NCI-H146 treated with DMSO at 0.1 percent for 48 hours (cell line): ENCODE measurements at regions not wholly inside any gene's neighbourhood (a gene's known extent, or its start where the extent isn't known, plus 50 kb on each side); places are given as distances from the start of the nearest gene placed in this dataset.
"Not testable (repeated sequence)": the region's sequence is repeated elsewhere in the genome, so short reads cannot be mapped to it uniquely, and the experiment has no call there.

Experiments used
- DNase-seq: peaks from one replicate; lab custom pipeline; 2025; ENCODE audit not compliant: unreplicated experiment; lab: John Stamatoyannopoulos, UW

- no peak for DNase-seq
Measured at GRCh38 chr2:7145707-7146106, 228.5 kb downstream of the RNF144A start.

DNA sequence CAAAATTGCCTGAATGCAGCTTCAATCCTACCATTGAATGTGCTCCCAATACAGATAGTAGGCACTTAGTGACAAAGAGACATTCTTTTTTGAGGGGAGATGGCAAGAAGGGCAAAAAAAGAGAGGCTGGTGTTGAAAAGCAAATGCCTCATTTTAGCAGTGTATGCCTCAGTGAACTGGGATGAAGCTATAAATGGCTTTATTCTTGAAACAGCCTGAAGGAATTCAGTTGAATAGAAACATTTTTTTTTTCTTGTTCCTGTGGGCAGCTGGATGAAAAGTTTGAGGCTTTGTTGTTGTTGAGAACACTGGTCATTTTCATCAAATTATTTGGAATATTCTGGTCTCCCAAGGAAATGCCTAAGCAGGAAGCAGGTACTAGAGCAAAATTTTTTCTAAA, 228.9 kb downstream of the RNF144A start:
- no peak for DNase-seq

DNA sequence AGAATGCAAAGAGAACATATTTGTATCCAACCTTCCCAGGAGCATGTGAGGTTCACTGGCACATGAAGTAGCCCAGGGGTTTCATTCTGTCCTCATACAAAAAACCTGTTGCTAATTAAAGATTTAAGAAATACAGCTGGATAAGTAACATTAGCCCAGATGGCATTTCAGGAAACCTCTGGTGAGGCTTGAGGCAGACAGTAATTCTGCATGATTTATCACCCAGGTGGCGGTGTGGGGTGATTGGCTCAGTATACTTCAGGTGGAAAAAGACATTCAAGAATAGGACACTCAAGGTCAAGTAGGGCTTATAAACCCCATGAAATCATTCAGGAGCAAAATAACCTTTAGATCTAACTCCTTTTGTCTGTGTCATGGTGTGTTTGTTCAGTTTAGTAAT, 237.4 kb downstream of the RNF144A start:
- no peak for DNase-seq

- DNase-seq, result no peak
Measured at GRCh38 chr2:7161501-7161900, 244.3 kb downstream of the RNF144A start.

GRCh38 chr2:7165736-7166135, 248.5 kb downstream of the RNF144A start:
- DNase-seq, result no peak

GRCh38 chr2:7167801-7168411, 250.7 kb downstream of the RNF144A start:
- DNase-seq, result no peak

- DNase-seq, result no peak
Measured at GRCh38 chr2:7169593-7169992, 252.4 kb downstream of the RNF144A start.

- not testable (repeated sequence) for DNase-seq
Measured at GRCh38 chr2:7178996-7179395, 261.8 kb downstream of the RNF144A start.

DNA sequence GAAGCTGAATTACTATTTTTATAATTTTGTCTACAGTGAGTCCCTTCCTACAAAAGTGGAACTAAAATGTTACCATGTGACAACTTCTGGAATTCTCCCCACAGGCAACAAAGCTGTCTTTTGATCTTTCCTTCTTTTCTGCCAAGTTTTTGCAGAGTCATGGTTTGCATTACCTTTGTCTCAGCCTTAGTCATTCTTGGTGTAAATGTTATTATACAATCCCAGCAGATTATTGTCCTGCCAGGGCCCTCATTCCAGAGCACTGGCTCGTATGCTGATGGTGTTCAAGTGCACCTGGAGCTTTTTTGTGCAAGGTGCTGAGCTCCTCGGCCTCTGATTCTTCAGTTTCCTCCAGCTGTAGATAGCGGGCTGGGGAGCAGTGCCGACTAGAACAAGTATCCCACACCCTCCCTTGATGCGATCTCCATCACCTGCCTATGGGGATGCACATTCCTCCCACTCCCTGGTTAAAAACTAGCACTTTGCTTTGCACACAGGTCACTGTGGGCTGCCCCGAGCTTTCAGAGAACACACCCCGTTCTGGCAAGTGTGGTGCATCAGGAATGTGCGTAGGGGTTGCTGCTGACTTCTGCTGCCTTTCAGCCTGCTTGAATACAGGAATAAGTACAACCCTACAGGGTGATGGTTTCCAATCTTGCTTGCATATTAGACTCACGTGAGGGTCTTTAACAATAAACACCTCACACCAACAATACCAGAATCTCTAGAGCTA, 263.6 kb downstream of the RNF144A start:
- DNase-seq, result no peak

GRCh38 chr2:7182525-7182924, 265.3 kb downstream of the RNF144A start:
- DNase-seq, result no peak

GRCh38 chr2:7189106-7189505, 271.9 kb downstream of the RNF144A start:
- DNase-seq, result no peak

DNA sequence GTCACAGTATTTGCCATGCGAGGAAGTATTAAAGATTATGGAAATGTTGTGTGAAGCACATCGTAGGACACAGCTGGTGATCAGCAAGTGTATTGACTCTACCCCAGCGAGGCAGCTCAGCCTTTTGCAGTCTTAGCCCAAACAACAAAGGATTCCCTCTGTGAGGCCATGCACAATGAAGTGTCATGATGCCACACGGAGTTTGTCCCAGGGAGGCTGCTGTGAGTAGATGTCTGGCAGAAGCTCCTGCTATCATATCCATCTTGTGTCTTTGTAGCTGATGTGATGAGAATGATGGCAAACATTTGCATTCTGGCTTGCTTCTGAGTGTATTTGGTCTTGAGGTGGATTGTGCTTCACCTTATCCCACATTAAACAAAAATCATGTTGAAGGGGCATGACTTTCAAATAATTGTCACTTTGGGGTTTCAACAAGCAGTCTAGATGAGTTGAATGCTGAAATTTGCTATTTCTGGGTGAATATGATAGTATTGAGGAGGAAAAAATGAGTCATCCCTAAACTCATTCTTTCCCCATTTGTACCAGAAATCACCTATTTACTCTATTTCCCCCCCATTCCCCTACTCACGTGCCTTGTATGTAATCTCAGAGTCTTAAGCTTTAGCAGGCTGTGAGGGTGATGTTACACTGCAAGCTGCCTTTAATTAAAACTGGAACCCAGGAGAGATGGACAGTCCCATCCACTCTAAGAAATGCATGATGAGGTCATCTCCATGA, 273.5 kb downstream of the RNF144A start:
- DNase-seq, result peak; percentile 43

DNA sequence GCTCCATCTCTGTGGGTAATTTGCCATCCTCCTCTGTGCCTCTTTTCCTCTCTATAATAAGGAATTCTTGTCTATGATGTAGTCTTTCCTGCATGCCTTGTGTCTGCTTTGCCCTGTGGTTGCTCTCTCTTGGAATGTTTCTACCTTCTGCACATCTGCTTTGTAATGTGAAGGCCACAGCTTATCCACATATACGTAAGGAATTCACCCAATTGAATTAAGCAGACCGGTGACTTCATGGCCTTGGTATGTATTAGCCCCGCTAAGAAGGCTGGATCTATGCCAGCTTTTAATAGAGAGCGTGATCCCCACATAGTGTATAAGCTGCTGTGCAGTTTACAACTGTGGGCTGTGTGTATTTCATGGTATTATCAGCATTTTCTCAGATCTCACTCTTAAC, 274.7 kb downstream of the RNF144A start:
- no peak for DNase-seq

DNA sequence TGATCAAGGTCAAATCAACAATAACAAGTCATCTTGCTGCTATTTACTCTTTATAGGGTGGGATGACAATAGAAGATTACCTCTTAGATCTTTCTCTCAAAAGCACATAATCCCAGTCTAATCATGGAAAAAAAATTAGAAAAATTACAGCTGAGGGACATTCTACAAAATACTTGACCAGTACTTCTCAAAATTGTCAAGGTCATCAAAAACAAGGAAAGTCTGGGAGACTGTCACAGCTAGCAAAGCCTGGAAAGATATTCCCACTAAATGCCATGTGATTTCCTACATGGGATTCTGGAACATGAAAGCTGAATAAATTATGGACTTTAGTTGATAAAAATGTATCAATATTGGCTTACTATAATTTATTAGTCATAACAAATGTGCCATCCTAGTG, 276.2 kb downstream of the RNF144A start:
- DNase-seq, result no peak

GRCh38 chr2:7194950-7195349, 277.7 kb downstream of the RNF144A start:
- DNase-seq, result no peak

DNA sequence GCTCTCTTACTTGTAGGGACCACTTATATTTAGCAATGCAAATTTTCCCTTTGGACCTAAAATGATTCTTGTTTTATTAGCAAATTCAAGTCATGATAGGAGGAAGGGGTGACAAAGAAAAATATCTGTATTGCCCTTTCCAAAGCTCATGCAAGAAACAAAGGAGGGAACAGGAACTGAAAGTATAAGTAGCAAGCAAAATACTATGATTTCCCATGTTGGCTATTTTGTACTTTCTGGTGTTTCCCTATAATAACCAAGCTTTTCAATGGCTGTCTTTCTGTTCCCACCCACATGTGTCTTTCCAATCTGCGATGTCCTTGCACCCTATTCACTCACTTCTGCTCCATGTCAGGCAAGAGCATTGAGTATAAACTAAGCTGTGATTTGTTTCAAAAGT, 279.7 kb downstream of the RNF144A start:
- DNase-seq, result no peak

- no peak for DNase-seq
Measured at GRCh38 chr2:7201851-7202250, 284.6 kb downstream of the RNF144A start.

GRCh38 chr2:7203056-7203467, 285.9 kb downstream of the RNF144A start:
- peak; percentile 49 for DNase-seq

DNA sequence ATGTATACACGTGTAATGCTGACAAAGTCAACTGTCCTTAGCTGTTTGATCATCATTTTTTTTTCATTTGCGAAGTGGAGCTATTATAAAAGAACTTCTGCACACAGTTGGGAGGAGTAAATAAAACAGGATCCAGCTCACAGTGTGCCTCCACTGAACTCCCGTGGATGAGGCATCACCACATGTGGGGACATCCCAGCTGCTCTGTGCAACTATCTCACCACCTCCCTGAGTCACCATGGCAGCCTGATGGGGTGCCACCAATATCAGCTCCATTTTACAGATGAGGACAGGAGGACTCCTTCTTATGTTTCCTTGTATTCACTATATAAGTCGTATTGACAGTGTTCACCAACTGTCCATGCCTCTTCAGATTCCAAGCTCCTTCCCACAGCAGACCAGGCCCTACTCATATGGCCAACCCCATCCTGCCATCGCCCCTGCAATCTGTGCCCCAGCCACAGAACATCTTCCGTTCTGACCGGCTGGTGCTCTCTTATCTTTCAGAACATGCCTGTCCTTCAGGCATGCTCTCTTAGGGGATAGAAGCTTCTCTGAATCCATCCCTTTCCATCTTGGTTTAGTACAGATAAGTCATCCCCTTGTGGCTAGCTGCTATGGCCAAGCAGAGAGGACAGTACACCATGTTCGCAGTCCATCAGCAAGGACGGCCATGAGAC, 288.1 kb downstream of the RNF144A start:
- peak; percentile 86 for DNase-seq

GRCh38 chr2:7206111-7206810, 289.0 kb downstream of the RNF144A start:
- DNase-seq, result no peak

- no peak for DNase-seq
Measured at GRCh38 chr2:7207631-7208030, 290.4 kb downstream of the RNF144A start.
